ENCODE measurements at regions not wholly inside any gene's neighbourhood (a gene's known extent, or its start where the extent isn't known, plus 50 kb on each side); places are given as distances from the start of the nearest gene placed in this dataset.

DNA sequence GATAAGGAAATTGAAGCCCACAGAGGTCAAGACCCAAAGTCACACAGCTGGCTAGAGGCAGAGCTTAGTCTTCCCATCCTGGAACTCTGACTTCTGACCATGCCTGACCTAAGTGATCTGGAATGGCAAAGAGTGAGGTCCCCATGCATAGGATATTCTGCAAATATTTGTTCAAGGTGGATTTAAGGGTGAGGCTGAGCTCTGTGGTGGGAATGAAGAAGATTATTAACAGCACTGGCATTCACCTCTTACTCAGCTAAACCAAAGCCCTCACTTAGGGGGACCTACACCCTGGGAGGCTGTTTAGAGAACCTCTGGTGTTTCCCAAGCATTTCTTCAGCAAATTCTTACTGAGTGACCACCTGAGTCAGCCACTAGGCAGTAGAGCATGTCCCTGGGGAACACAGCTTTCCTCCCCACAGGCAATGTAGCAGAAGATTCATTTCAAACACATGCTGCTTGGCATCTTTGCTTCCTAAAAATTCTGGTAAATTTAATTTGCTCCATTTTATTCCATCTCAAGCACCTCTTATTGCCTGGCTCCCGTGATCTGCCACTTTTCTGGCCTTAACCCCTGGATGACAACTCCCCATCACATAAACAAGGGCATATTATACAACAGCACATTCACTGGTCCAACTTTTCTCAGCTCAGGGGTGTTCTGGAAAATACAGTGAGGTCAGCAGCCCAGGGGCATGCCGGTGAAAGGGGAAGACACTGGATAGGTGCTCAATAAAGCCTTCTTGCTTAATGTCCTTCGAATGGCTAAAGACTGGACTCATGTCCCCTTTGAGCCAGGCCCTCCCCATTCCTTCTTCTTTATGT lies 176.0 kb downstream of the ABHD5 start:
- TF ChIP-seq, protein P1, sequence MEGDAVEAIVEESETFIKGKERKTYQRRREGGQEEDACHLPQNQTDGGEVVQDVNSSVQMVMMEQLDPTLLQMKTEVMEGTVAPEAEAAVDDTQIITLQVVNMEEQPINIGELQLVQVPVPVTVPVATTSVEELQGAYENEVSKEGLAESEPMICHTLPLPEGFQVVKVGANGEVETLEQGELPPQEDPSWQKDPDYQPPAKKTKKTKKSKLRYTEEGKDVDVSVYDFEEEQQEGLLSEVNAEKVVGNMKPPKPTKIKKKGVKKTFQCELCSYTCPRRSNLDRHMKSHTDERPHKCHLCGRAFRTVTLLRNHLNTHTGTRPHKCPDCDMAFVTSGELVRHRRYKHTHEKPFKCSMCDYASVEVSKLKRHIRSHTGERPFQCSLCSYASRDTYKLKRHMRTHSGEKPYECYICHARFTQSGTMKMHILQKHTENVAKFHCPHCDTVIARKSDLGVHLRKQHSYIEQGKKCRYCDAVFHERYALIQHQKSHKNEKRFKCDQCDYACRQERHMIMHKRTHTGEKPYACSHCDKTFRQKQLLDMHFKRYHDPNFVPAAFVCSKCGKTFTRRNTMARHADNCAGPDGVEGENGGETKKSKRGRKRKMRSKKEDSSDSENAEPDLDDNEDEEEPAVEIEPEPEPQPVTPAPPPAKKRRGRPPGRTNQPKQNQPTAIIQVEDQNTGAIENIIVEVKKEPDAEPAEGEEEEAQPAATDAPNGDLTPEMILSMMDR (IDR thresholded peaks at IDR 0.05; ENCODE audit: low read length), result no peak
- no peak for TF ChIP-seq EZH2 (IDR thresholded peaks at IDR 0.05; ENCODE audit: borderline replicate concordance, low read length)
